Left lung (tissue), 4 donors: ENCODE measurements at regions not wholly inside any gene's neighbourhood (a gene's known extent, or its start where the extent isn't known, plus 50 kb on each side); places are given as distances from the start of the nearest gene placed in this dataset.

Experiments
- ATAC-seq: fragments of 200-7000 bp; cut with Tn5 transposase; one replicate; pipeline ENCODE4 v1.9.1; 2020; ENCODE audit warnings: moderate library complexity
- DNase-seq, 4 donors: peaks; one replicate each; pipeline ENCODE4 v3.0.0-alpha.2; 2013 to 2020
- H3K27ac ChIP-seq, 2 donors: fragments of 200-600 bp; sonication (generic) in 1 of 2; one replicate each; pipeline versions ENCODE4 v1.5.0 to v1.8.0; 2020 to 2021
- H3K27me3 ChIP-seq, 2 donors: fragments of 200-600 bp; sonication (generic) in 1 of 2; one replicate each; pipeline versions ENCODE4 v1.5.0 to v1.8.0; 2020 to 2021
- H3K36me3 ChIP-seq, 2 donors: fragments of 200-600 bp; sonication (generic) in 1 of 2; one replicate each; pipeline versions ENCODE4 v1.5.0 to v1.8.0; 2020 to 2021
- H3K4me1 ChIP-seq, 2 donors: fragments of 200-600 bp; one replicate each; pipeline ENCODE4 v1.8.0; 2021
- H3K4me3 ChIP-seq, 2 donors: fragments of 200-600 bp; sonication (generic) in 1 of 2; one replicate each; pipeline versions ENCODE4 v1.5.0 to v1.8.0; 2020 to 2021; ENCODE audit warnings: mild to moderate bottlenecking in 1 of 2
- H3K9me3 ChIP-seq, 2 donors: fragments of 200-600 bp; sonication (generic) in 1 of 2; one replicate each; pipeline versions ENCODE4 v1.5.0 to v1.8.0; 2020 to 2021
- CTCF ChIP-seq, 2 donors: fragments of 200-600 bp; sonication (generic) in 1 of 2; IDR thresholded peaks; one replicate each; pipeline versions ENCODE4 v1.5.0 to v1.8.0; 2021; ENCODE audit warnings: antibody characterized with exemption in 2 of 2
- intact Hi-C, 2 donors: fragments of 100-400 bp; cut with DNase I; formaldehyde crosslinking; loops; one replicate each; pipeline versions ENCODE4 v1.11.2 to v1.14.2; 2022
- donor health status: DM: no; HTN: yes; CAD: no.
- donor health status: DM: no; HTN: no; CAD: no.

- Histone ChIP-seq H3K4me1 (no peaks in the 10 kb centered on the region), H3K36me3 (no peaks in the 10 kb centered on the region), H3K4me3 (no peak overlapping the region), H3K27me3 (no peaks in the 10 kb centered on the region), H3K9me3 (no peaks in the 10 kb centered on the region), H3K27ac (no peak overlapping the region)
- DNase-seq (no peak), ATAC-seq (no peak)
- TF ChIP-seq CTCF (IDR thresholded peaks at IDR 0.05), result no peak
- intact Hi-C loops, result no loop called here
These were observed 80.6 kb upstream of the SLCO6A1 start for GRCh38 chr5:102579379-102579778.

GRCh38 chr5:102581011-102581410 lies 82.2 kb upstream of the SLCO6A1 start:
- DNase-seq, result no peak
- Histone ChIP-seq H3K9me3 (no peaks in the 10 kb centered on the region), H3K27ac (no peak overlapping the region), H3K27me3 (no peaks in the 10 kb centered on the region), H3K4me1 (no peaks in the 10 kb centered on the region), H3K36me3 (no peaks in the 10 kb centered on the region), H3K4me3 (no peak overlapping the region)
- no peak for ATAC-seq
- intact Hi-C loops, result no loop called here
- no peak for TF ChIP-seq CTCF (IDR thresholded peaks at IDR 0.05)

GRCh38 chr5:102582696-102583095 lies 83.9 kb upstream of the SLCO6A1 start:
- H3K9me3 ChIP-seq, result no peaks in the 10 kb centered on the region
- no peak overlapping the region for H3K4me3 ChIP-seq
- ATAC-seq (no peak), DNase-seq (no peak)
- H3K27ac ChIP-seq, result no peak overlapping the region
- H3K4me1 ChIP-seq, result no peaks in the 10 kb centered on the region
- no peaks in the 10 kb centered on the region for H3K36me3 ChIP-seq
- intact Hi-C loops, result no loop called here
- no peaks in the 10 kb centered on the region for H3K27me3 ChIP-seq
- TF ChIP-seq CTCF (IDR thresholded peaks at IDR 0.05), result no peak

GRCh38 chr5:102583276-102584124 lies 84.7 kb upstream of the SLCO6A1 start:
- DNase-seq, result peak in 1 of 4 donors; percentile 8
- Histone ChIP-seq H3K27ac (no peak overlapping the region), H3K4me1 (no peaks in the 10 kb centered on the region), H3K4me3 (no peak overlapping the region), H3K27me3 (no peaks in the 10 kb centered on the region), H3K9me3 (no peaks in the 10 kb centered on the region), H3K36me3 (no peaks in the 10 kb centered on the region)
- TF ChIP-seq CTCF (IDR thresholded peaks at IDR 0.05), result peak in 1 of 2 donors; percentile 39
- intact Hi-C loops, result no loop called here
- no peak for ATAC-seq

- ATAC-seq, result no peak
- no peak for TF ChIP-seq CTCF (IDR thresholded peaks at IDR 0.05)
- H3K36me3 ChIP-seq, result no peaks in the 10 kb centered on the region
- no peaks in the 10 kb centered on the region for H3K9me3 ChIP-seq
- H3K27me3 ChIP-seq, result no peaks in the 10 kb centered on the region
- no peak overlapping the region for H3K27ac ChIP-seq
- intact Hi-C loops, result no loop called here
- no peak for DNase-seq
- H3K4me1 ChIP-seq, result no peaks in the 10 kb centered on the region
- H3K4me3 ChIP-seq, result no peak overlapping the region
These were observed 90.9 kb upstream of the SLCO6A1 start for GRCh38 chr5:102589661-102590060.
